IMR-90 (cell line): ENCODE measurements at regions not wholly inside any gene's neighbourhood (a gene's known extent, or its start where the extent isn't known, plus 50 kb on each side); places are given as distances from the start of the nearest gene placed in this dataset.
"Not testable (repeated sequence)": the region's sequence is repeated elsewhere in the genome, so short reads cannot be mapped to it uniquely, and the experiment has no call there.

Experiments
- ATAC-seq: fragments of 200-7000 bp; cut with Tn5 transposase; 2 replicates; pipeline ENCODE4 v1.9.1; 2020; ENCODE audit warnings: low read depth, mild to moderate bottlenecking, moderate library complexity
- BruUV-seq: library from RNA; stranded (reverse); fragments of 400-500 nt; replicated peaks from 2 replicates; lab custom pipeline; 2021; lab: Mats Ljungman, UMichigan
- CTCF ChIA-PET: fragments of 300-600 bp; formaldehyde crosslinking; extraction: SDS; loops from one replicate; lab custom pipeline; 2021; ENCODE audit warnings: antibody characterized with exemption; lab: Yijun Ruan, JAX
- POLR2A ChIA-PET: fragments of 300-600 bp; sonication (Branson Sonifier 250); formaldehyde crosslinking; loops from one replicate; lab custom pipeline; 2022; ENCODE audit warnings: antibody characterized with exemption; ENCODE audit not compliant: unreplicated experiment; lab: Charles Lee
- DNase-seq: peaks from one replicate; pipeline ENCODE4 v3.0.0; 2013
- H2AFZ ChIP-seq: replicated peaks from 2 replicates; pipeline ENCODE3; 2013; ENCODE audit warnings: low read length, mild to moderate bottlenecking; ENCODE audit not compliant: poor library complexity
- H2AK5ac ChIP-seq: 2 replicates; pipeline ENCODE4 v1.6.1; 2013; ENCODE audit warnings: low read depth, low read length, inconsistent platforms
- H2AK9ac ChIP-seq: replicated peaks from 2 replicates; pipeline ENCODE3; 2013; ENCODE audit warnings: mild to moderate bottlenecking, low read depth, low read length, moderate library complexity; ENCODE audit not compliant: poor library complexity
- H2BK120ac ChIP-seq: 2 replicates; pipeline ENCODE4 v1.6.1; 2013; ENCODE audit warnings: low read depth, low read length, inconsistent platforms
- H2BK15ac ChIP-seq: 3 replicates; pipeline ENCODE4 v1.6.1; 2013; ENCODE audit warnings: low read depth, low read length, inconsistent platforms
- H2BK20ac ChIP-seq: 2 replicates; pipeline ENCODE4 v1.6.1; 2013; ENCODE audit warnings: low read depth, mild to moderate bottlenecking, inconsistent platforms, low read length, moderate library complexity
- H2BK5ac ChIP-seq: 2 replicates; pipeline ENCODE4 v1.6.1; 2013; ENCODE audit warnings: mild to moderate bottlenecking, low read depth, low read length, inconsistent platforms; ENCODE audit not compliant: poor library complexity, severe bottlenecking
- H3K14ac ChIP-seq: replicated peaks from 2 replicates; pipeline ENCODE4 v1.6.1; 2013; ENCODE audit warnings: low read depth, low read length, inconsistent platforms
- H3K18ac ChIP-seq: 2 replicates; pipeline ENCODE4 v1.6.1; 2013; ENCODE audit warnings: low read depth, low read length, control low read depth
- H3K23ac ChIP-seq: 2 replicates; pipeline ENCODE4 v1.6.1; 2013; ENCODE audit warnings: low read depth, low read length, inconsistent platforms
- H3K27ac ChIP-seq: 2 replicates; pipeline ENCODE4 v1.5.1; 2013; ENCODE audit warnings: mild to moderate bottlenecking, control low read depth, low read length; ENCODE audit not compliant: insufficient read depth
- H3K27me3 ChIP-seq: 2 replicates; pipeline ENCODE4 v1.6.1; 2013; ENCODE audit warnings: low read length; ENCODE audit not compliant: control insufficient read depth, insufficient read depth
- H3K36me3 ChIP-seq: 2 replicates; pipeline ENCODE4 v1.6.1; 2013; ENCODE audit warnings: low read length, mixed read lengths; ENCODE audit not compliant: control insufficient read depth, insufficient read depth
- H3K4ac ChIP-seq: 2 replicates; pipeline ENCODE4 v1.6.1; 2013; ENCODE audit warnings: low read depth, low read length, inconsistent platforms
- H3K4me1 ChIP-seq: 2 replicates; pipeline ENCODE4 v1.6.1; 2013; ENCODE audit warnings: low read length, mixed read lengths; ENCODE audit not compliant: control insufficient read depth, insufficient read depth
- H3K4me2 ChIP-seq: 2 replicates; pipeline ENCODE4 v1.6.1; 2013; ENCODE audit warnings: low read depth, mild to moderate bottlenecking, control low read depth, low read length, moderate library complexity
- H3K4me3 ChIP-seq: 2 replicates; pipeline ENCODE4 v1.5.1; 2013; ENCODE audit warnings: low read depth, mild to moderate bottlenecking, control low read depth, low read length, moderate library complexity; ENCODE audit not compliant: insufficient read depth
- H3K56ac ChIP-seq: 2 replicates; pipeline ENCODE4 v1.6.1; 2013; ENCODE audit warnings: low read length, inconsistent platforms; ENCODE audit not compliant: insufficient read depth; ENCODE audit errors: extremely low read depth
- H3K79me1 ChIP-seq, 2 experiments: 2 replicates each; pipeline ENCODE4 v1.6.1; 2013; ENCODE audit warnings: low read length in 2 of 2, inconsistent platforms in 1 of 2, low read depth in 1 of 2
- H3K9ac ChIP-seq: 2 replicates; pipeline ENCODE4 v1.6.1; 2013; ENCODE audit warnings: low read depth, low read length, control low read depth
- H3K9me1 ChIP-seq: 2 replicates; pipeline ENCODE4 v1.6.1; 2013; ENCODE audit warnings: low read length, inconsistent platforms; ENCODE audit not compliant: insufficient read depth
- H3K9me3 ChIP-seq: 2 replicates; pipeline ENCODE4 v1.6.1; 2013; ENCODE audit warnings: low read length; ENCODE audit not compliant: control insufficient read depth, insufficient read depth
- H4K20me1 ChIP-seq: 2 replicates; pipeline ENCODE4 v1.6.1; 2013; ENCODE audit warnings: low read length, inconsistent platforms; ENCODE audit not compliant: insufficient read depth
- H4K5ac ChIP-seq: 2 replicates; pipeline ENCODE4 v1.6.1; 2013; ENCODE audit warnings: mild to moderate bottlenecking, low read depth, low read length, control low read depth
- H4K8ac ChIP-seq, 2 experiments: 2 replicates each; pipeline ENCODE4 v1.6.1; 2013; ENCODE audit warnings: low read depth in 2 of 2, low read length in 2 of 2, control low read depth in 1 of 2, inconsistent platforms in 1 of 2
- H4K91ac ChIP-seq: 2 replicates; pipeline ENCODE4 v1.6.1; 2013; ENCODE audit warnings: low read depth, low read length, inconsistent platforms; ENCODE audit not compliant: insufficient read depth
- POLR2A ChIP-seq: IDR thresholded peaks from 2 replicates; pipeline ENCODE4 v1.6.1; 2012; ENCODE audit warnings: mild to moderate bottlenecking, low read depth, low read length
- SMC3 ChIP-seq: fragments of 150-350 bp; IDR thresholded peaks from 2 replicates; pipeline ENCODE4 v1.6.1; 2016; ENCODE audit warnings: low read depth, mild to moderate bottlenecking, antibody characterized with exemption, low read length, moderate library complexity
- WGBS, 2 experiments: methylation state at CpG; one replicate each; pipeline versions ENCODE4 v1.1.5 to v1.1.7; 2013; ENCODE audit warnings: missing lambda C conversion rate in 2 of 2; ENCODE audit not compliant: insufficient read length in 1 of 2; ENCODE audit errors: extremely low coverage in 2 of 2; 5-methylcytosine and 5-hydroxymethylcytosine counted together
- dilution Hi-C: fragments of 300-500 bp; cut with HindIII; formaldehyde crosslinking; loops from one replicate; pipeline ENCODE4 v1.14.3; 2018; ENCODE audit warnings: low sequenced_read_pairs; ENCODE audit not compliant: unreplicated experiment
- in situ Hi-C: fragments of 300-500 bp; cut with MboI; formaldehyde crosslinking; loops from 3 replicates; pipeline ENCODE4 v1.14.3; 2019; ENCODE audit warnings: low sequenced_read_pairs, inconsistent platforms, mixed read lengths
- intact Hi-C: fragments of 100-400 bp; cut with micrococcal nuclease; formaldehyde crosslinking; loops from 2 replicates; pipeline ENCODE4 v1.10.0; 2022

GRCh38 chr6:100202417-100203194 is 208.6 kb upstream of the MCHR2 start (continued):
- TF ChIP-seq SMC3, result no peak
- TF ChIP-seq POLR2A, result no peak

- ATAC-seq, H3K27me3 ChIP-seq, POLR2A ChIA-PET, H3K9me1 ChIP-seq, H4K20me1 ChIP-seq, DNase-seq, H3K18ac ChIP-seq, intact Hi-C loops, H3K9ac ChIP-seq, H3K79me1 ChIP-seq, H4K5ac ChIP-seq, H2BK20ac ChIP-seq, in situ Hi-C loops, H3K4me2 ChIP-seq, H3K9me3 ChIP-seq, dilution Hi-C loops, H3K4me1 ChIP-seq, H3K56ac ChIP-seq, H3K4me3 ChIP-seq, H4K91ac ChIP-seq, H2AK5ac ChIP-seq, H3K36me3 ChIP-seq, H2AK9ac ChIP-seq, H3K14ac ChIP-seq, H3K4ac ChIP-seq, H2BK120ac ChIP-seq, H2AFZ ChIP-seq, CTCF ChIA-PET, H3K23ac ChIP-seq, H3K27ac ChIP-seq, H2BK5ac ChIP-seq, H4K8ac ChIP-seq, H2BK15ac ChIP-seq, BruUV-seq: not testable (repeated sequence)
- WGBS, 2 experiments, result 100% methylated on average over 1 of the region's 37 CpGs; no CpG with 5 or more reads in 1 of the 2 experiments
Measured at GRCh38 chr6:100196214-100196982, 202.4 kb upstream of the MCHR2 start.

GRCh38 chr6:100195244-100195643 is 201.2 kb upstream of the MCHR2 start:
- not testable (repeated sequence) for H4K8ac ChIP-seq

More at GRCh38 chr6:100195244-100195643, 201.2 kb upstream of the MCHR2 start:
- dilution Hi-C loops, ATAC-seq, intact Hi-C loops, H3K4me3 ChIP-seq, H3K4ac ChIP-seq, H2BK20ac ChIP-seq, H2AK5ac ChIP-seq, H3K9me3 ChIP-seq, BruUV-seq, H3K27me3 ChIP-seq, H2AK9ac ChIP-seq, DNase-seq, H3K4me2 ChIP-seq, H4K20me1 ChIP-seq, H3K36me3 ChIP-seq, H3K56ac ChIP-seq, CTCF ChIA-PET, H3K4me1 ChIP-seq, POLR2A ChIA-PET, H2BK5ac ChIP-seq, H3K27ac ChIP-seq, H3K9ac ChIP-seq, H3K79me1 ChIP-seq, in situ Hi-C loops, H2AFZ ChIP-seq, H2BK120ac ChIP-seq, H3K23ac ChIP-seq, H2BK15ac ChIP-seq, H3K18ac ChIP-seq, H3K9me1 ChIP-seq, H4K5ac ChIP-seq, H4K91ac ChIP-seq, H3K14ac ChIP-seq: not testable (repeated sequence)
- WGBS, 2 experiments, result no CpG with 5 or more reads among the region's 2 CpGs
